GM19468 (cell line): ENCODE measurements at regions not wholly inside any gene's neighbourhood (a gene's known extent, or its start where the extent isn't known, plus 50 kb on each side); places are given as distances from the start of the nearest gene placed in this dataset.

ENCODE experiments used
- ATAC-seq: cut with Tn5 transposase; IDR thresholded peaks from one replicate; pipeline ENCODE4 v1.9.1; 2021; ENCODE audit warnings: mild to moderate bottlenecking, moderate library complexity, moderate number of reproducible peaks; ENCODE audit not compliant: unreplicated experiment; ENCODE audit errors: extremely low read depth

- no peak for ATAC-seq
Observed at GRCh38 chr5:112686675-112687074, 51.0 kb upstream of the APC start.

DNA sequence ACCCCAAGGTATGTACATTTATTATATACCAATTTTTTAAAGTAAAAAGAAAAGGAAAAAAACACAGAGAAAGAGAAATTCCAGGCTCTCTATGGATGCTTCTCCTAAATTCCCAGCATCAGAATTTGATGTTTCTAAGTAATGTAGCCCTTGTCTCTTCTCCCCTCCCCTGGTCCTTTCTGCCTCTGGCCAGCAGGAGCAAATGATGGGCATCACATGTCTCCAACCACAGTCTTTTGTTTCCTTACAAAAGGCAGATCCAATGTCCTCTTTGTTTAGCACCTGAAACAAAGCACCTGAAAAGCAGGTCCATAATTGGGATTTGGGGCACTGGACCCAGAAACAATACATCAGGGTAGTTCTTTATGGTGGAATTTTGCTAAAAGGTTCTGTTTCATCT is 50.4 kb upstream of the APC start:
- ATAC-seq = no peak
